B cell (primary cell): ENCODE measurements at regions not wholly inside any gene's neighbourhood (a gene's known extent, or its start where the extent isn't known, plus 50 kb on each side); places are given as distances from the start of the nearest gene placed in this dataset.
"Not testable (repeated sequence)": the region's sequence is repeated elsewhere in the genome, so short reads cannot be mapped to it uniquely, and the experiment has no call there.

Source experiments
- EZH2 ChIP-seq: IDR thresholded peaks from 2 replicates; pipeline ENCODE4 v1.6.1; 2012; ENCODE audit warnings: borderline replicate concordance, low read depth, mild to moderate bottlenecking, moderate library complexity, low read length; ENCODE audit not compliant: insufficient read depth, poor library complexity, severe bottlenecking
- TF ChIP-seq, protein P1 (sequence below): fragments of 200-600 bp; IDR thresholded peaks from one replicate; pipeline ENCODE4 v1.8.0; 2022; ENCODE audit warnings: antibody characterized with exemption, mild to moderate bottlenecking

DNA sequence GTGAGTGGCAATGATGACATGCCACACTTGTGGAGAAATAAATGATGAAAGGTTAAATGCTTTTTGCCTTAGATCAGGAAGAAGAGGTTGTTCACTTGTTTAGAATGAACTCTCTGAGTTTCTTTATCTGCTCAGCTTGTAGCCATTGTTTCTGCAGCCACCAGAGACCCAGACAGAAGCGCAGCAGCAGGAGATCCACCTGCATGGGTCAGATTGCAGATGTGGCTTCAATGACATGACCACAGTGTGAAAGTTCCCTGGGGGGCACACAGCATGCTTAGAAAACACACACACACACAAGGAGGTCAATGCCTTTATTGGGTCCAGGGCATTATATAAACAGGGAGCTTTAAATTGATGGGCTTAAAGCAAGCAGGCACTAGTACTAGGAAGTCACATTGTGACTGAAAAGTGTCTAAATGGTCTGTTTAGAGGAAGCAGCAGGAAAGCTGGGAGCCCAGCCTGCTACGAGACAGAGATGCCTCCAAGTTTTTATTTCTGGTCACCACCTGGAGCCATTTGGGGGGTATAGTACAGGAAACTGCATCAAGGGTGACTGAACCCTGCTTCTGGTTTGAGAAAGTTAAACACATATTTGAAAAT is 1547.3 kb downstream of the SPATA31A7 start:
- TF ChIP-seq, protein P1, sequence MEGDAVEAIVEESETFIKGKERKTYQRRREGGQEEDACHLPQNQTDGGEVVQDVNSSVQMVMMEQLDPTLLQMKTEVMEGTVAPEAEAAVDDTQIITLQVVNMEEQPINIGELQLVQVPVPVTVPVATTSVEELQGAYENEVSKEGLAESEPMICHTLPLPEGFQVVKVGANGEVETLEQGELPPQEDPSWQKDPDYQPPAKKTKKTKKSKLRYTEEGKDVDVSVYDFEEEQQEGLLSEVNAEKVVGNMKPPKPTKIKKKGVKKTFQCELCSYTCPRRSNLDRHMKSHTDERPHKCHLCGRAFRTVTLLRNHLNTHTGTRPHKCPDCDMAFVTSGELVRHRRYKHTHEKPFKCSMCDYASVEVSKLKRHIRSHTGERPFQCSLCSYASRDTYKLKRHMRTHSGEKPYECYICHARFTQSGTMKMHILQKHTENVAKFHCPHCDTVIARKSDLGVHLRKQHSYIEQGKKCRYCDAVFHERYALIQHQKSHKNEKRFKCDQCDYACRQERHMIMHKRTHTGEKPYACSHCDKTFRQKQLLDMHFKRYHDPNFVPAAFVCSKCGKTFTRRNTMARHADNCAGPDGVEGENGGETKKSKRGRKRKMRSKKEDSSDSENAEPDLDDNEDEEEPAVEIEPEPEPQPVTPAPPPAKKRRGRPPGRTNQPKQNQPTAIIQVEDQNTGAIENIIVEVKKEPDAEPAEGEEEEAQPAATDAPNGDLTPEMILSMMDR, result not testable (repeated sequence)
- not testable (repeated sequence) for TF ChIP-seq EZH2
